Progenitor cell of endocrine pancreas (in vitro differentiated cells): ENCODE measurements at regions not wholly inside any gene's neighbourhood (a gene's known extent, or its start where the extent isn't known, plus 50 kb on each side); places are given as distances from the start of the nearest gene placed in this dataset.

Experiments
- DNase-seq: peaks from one replicate; pipeline ENCODE4 v3.0.0; 2021; ENCODE audit warnings: low spot score; ENCODE audit not compliant: unreplicated experiment
- H3K27ac Mint-ChIP-seq: 2 replicates; pipeline ENCODE4 v1.8.0; 2021; ENCODE audit warnings: mild to moderate bottlenecking, moderate library complexity, mixed read lengths
- H3K27me3 Mint-ChIP-seq: 2 replicates; pipeline ENCODE4 v1.8.0; 2021; ENCODE audit warnings: mixed read lengths
- H3K36me3 Mint-ChIP-seq: 2 replicates; pipeline ENCODE4 v1.8.0; 2022; ENCODE audit warnings: mixed read lengths; ENCODE audit not compliant: insufficient read depth
- H3K4me1 Mint-ChIP-seq: 2 replicates; pipeline ENCODE4 v1.8.0; 2021; ENCODE audit warnings: low read depth, mixed read lengths
- H3K4me3 Mint-ChIP-seq: 2 replicates; pipeline ENCODE4 v1.8.0; 2021; ENCODE audit warnings: low read depth, mild to moderate bottlenecking, moderate library complexity, mixed read lengths
- H3K9me3 Mint-ChIP-seq: 2 replicates; pipeline ENCODE4 v1.8.0; 2021; ENCODE audit warnings: low read depth, mixed read lengths
- CTCF ChIP-seq: fragments of 200-600 bp; sonication (generic); IDR thresholded peaks from one replicate; pipeline ENCODE4 v1.5.0; 2021; ENCODE audit warnings: antibody characterized with exemption, mild to moderate bottlenecking; ENCODE audit not compliant: unreplicated experiment

DNA sequence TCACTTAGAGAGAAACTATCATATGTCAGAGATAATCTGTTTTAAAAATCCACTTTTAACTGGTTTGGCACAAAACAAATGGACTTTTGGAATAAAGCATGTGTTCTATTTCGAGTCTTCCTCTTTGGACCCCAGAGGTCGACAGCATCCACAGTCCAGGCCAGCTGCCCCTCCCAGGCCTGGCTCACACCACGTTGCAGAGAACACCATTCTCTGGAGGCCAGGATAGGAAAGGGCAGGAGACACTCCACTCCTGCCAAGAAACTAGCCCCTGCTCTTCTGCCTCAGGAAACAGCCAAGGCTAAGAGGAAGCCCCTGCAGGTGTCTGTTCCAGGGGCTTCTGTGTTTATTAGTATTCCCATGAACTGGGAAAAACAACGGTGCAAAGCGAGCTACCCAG lies 456.6 kb upstream of the ID2 start:
- H3K27me3 Mint-ChIP-seq: peaks cover 14% of the 10 kb centered on the region
- no peaks in the 10 kb centered on the region for H3K9me3 Mint-ChIP-seq
- no peak for DNase-seq
- H3K4me3 Mint-ChIP-seq: no peak overlapping the region
- no peaks in the 10 kb centered on the region for H3K36me3 Mint-ChIP-seq
- H3K27ac Mint-ChIP-seq: no peak overlapping the region
- peaks cover 3% of the 10 kb centered on the region for H3K4me1 Mint-ChIP-seq
- TF ChIP-seq CTCF: no peak

DNA sequence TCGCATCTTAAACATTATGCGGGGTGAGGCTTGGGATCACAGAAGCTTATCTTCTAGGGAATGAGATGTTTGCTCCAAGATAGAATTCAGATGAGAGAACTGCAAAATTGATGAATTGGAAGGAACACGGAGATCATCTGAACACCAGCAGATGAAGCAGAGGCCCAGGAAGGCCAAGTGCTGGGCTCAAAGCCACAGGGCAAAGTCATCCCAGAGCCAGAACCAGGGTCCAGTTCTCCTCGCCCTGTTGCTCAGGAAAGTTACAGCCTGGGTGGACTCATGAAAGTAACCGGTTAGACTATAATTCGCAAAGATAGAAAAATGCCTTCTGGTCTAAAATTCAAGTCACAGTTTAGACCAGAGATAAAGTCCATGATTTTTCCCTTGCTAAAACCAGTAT lies 456.1 kb upstream of the ID2 start:
- H3K27me3 Mint-ChIP-seq: peaks cover 14% of the 10 kb centered on the region
- no peaks in the 10 kb centered on the region for H3K9me3 Mint-ChIP-seq
- no peak for DNase-seq
- no peak for TF ChIP-seq CTCF
- no peak overlapping the region for H3K27ac Mint-ChIP-seq
- H3K36me3 Mint-ChIP-seq: no peaks in the 10 kb centered on the region
- peaks cover 5% of the 10 kb centered on the region for H3K4me1 Mint-ChIP-seq
- H3K4me3 Mint-ChIP-seq: no peak overlapping the region

DNA sequence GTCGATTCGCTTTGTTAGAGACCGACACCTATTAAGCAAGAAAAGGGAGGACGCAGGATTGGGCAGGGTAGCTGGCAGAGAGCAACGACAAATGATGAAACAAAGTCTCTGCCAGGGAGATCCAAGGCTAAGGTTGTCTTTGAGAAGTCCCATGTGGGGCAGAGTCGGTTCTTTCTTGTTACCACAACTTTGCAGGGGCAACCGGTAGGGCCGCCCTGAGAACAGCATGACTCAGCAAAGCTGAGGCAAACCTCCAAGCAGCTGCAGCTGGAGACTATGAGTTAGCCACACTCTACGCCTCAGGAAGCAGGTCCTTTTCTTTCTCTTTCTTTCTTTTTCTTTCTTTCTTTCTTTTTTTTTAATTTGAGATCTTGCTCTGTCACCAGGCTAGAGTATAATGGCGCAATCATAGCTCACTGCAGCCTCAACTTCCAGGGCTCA lies 452.3 kb upstream of the ID2 start:
- H3K27ac Mint-ChIP-seq: no peak overlapping the region
- no peak for DNase-seq
- no peak for TF ChIP-seq CTCF

GRCh38 chr2:8230466-8230865 lies 451.4 kb upstream of the ID2 start:
- H3K4me3 Mint-ChIP-seq: no peak overlapping the region
- H3K27me3 Mint-ChIP-seq: peaks cover 3% of the 10 kb centered on the region
- H3K9me3 Mint-ChIP-seq: no peaks in the 10 kb centered on the region
- peaks cover 17% of the 10 kb centered on the region for H3K4me1 Mint-ChIP-seq
- no peak for DNase-seq
- no peak for TF ChIP-seq CTCF
- no peak overlapping the region for H3K27ac Mint-ChIP-seq
- no peaks in the 10 kb centered on the region for H3K36me3 Mint-ChIP-seq

More for the DNA sequence above, 452.3 kb upstream of the ID2 start:
- H3K9me3 Mint-ChIP-seq: no peaks in the 10 kb centered on the region
- H3K36me3 Mint-ChIP-seq: no peaks in the 10 kb centered on the region
- no peak overlapping the region for H3K4me3 Mint-ChIP-seq
- H3K27me3 Mint-ChIP-seq: peaks cover 4% of the 10 kb centered on the region
- peaks cover 11% of the 10 kb centered on the region for H3K4me1 Mint-ChIP-seq

- DNase-seq: no peak
- H3K4me3 Mint-ChIP-seq: no peak overlapping the region
- H3K36me3 Mint-ChIP-seq: no peaks in the 10 kb centered on the region
- H3K27me3 Mint-ChIP-seq: peaks cover 6% of the 10 kb centered on the region
- no peaks in the 10 kb centered on the region for H3K9me3 Mint-ChIP-seq
- H3K4me1 Mint-ChIP-seq: peaks cover 17% of the 10 kb centered on the region
- TF ChIP-seq CTCF: no peak
- H3K27ac Mint-ChIP-seq: no peak overlapping the region
These were observed 450.0 kb upstream of the ID2 start for GRCh38 chr2:8231902-8232301.

DNA sequence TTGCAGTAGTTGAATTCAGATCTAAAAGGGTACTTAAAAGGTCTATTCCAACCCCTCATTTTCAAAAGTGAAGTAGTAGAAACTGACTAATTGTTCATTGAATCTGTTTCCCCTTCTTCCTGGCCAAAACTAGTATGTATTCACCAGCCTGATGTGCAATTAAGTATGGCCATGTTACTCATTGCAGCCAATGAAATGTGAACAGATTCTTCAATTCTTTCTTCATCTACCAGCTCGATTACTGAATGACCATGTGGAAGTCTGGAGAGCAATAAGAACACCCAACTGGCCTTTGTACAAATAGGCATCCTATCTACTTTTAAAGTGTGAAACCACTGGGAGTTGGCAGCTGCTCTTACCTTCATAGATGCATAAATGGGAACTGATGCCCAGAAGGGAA lies 449.0 kb upstream of the ID2 start:
- Mint-ChIP-seq H3K4me1 (peaks cover 17% of the 10 kb centered on the region), H3K36me3 (no peaks in the 10 kb centered on the region), H3K9me3 (no peaks in the 10 kb centered on the region), H3K27ac (no peak overlapping the region), H3K4me3 (no peak overlapping the region), H3K27me3 (peaks cover 9% of the 10 kb centered on the region)
- no peak for DNase-seq
- no peak for TF ChIP-seq CTCF
